Peyer's patch (tissue), 4 donors: ENCODE measurements at regions not wholly inside any gene's neighbourhood (a gene's known extent, or its start where the extent isn't known, plus 50 kb on each side); places are given as distances from the start of the nearest gene placed in this dataset.

ENCODE experiments used
- POLR2A ChIP-seq, 2 donors: fragments of 450-650 bp; IDR thresholded peaks; one replicate each; pipeline ENCODE4 v1.5.1; 2017; ENCODE audit warnings: antibody characterized with exemption in 2 of 2, mild to moderate bottlenecking in 2 of 2, moderate library complexity in 2 of 2
- TF ChIP-seq, protein P1 (sequence below), 6 experiments: fragments of 450-650 bp in 4 of 6; fragments of 200-600 bp in 2 of 6; sonication (generic) in 1 of 6; IDR thresholded peaks; one replicate each; pipeline ENCODE4 v1.5.1; 2017 to 2019; ENCODE audit warnings: antibody characterized with exemption in 6 of 6, mild to moderate bottlenecking in 3 of 6, moderate library complexity in 1 of 6

DNA sequence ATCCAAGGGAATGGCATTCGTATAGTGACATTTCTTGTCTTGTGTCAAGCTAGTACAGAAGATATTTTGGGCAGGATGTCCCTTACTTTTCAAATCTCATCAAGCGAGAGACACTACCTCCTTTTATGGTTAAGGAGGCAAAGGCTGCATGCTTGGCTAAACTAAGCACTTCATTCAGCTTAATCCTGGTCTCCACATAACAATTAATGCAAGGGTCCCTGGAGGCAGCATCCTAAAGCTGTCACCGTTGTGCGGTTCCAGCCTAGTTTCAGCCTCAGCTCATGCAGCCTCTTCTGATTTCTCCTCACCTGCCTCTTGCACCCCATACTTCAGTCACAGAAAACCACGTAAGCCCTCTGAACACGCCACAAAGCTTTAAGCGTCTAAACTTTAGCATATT, 67.1 kb upstream of the SLC22A23 start:
- TF ChIP-seq, protein P1, sequence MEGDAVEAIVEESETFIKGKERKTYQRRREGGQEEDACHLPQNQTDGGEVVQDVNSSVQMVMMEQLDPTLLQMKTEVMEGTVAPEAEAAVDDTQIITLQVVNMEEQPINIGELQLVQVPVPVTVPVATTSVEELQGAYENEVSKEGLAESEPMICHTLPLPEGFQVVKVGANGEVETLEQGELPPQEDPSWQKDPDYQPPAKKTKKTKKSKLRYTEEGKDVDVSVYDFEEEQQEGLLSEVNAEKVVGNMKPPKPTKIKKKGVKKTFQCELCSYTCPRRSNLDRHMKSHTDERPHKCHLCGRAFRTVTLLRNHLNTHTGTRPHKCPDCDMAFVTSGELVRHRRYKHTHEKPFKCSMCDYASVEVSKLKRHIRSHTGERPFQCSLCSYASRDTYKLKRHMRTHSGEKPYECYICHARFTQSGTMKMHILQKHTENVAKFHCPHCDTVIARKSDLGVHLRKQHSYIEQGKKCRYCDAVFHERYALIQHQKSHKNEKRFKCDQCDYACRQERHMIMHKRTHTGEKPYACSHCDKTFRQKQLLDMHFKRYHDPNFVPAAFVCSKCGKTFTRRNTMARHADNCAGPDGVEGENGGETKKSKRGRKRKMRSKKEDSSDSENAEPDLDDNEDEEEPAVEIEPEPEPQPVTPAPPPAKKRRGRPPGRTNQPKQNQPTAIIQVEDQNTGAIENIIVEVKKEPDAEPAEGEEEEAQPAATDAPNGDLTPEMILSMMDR (IDR thresholded peaks at IDR 0.05): no peak
- no peak for TF ChIP-seq POLR2A (IDR thresholded peaks at IDR 0.05)
